DND-41 (cell line): ENCODE measurements at regions not wholly inside any gene's neighbourhood (a gene's known extent, or its start where the extent isn't known, plus 50 kb on each side); places are given as distances from the start of the nearest gene placed in this dataset.

Experiments
- ATAC-seq: fragments of 200-7000 bp; cut with Tn5 transposase; 3 replicates; pipeline ENCODE4 v1.9.1; 2021; ENCODE audit warnings: low read depth; ENCODE audit not compliant: insufficient read depth
- DNase-seq: peaks from one replicate; pipeline ENCODE4 v3.0.0-alpha.2; 2020
- H2AFZ ChIP-seq: 2 replicates; pipeline ENCODE4 v1.6.0; 2012; ENCODE audit warnings: low read depth, low read length
- H3K27ac ChIP-seq: 2 replicates; pipeline ENCODE4 v1.5.1; 2012; ENCODE audit warnings: low read length, inconsistent platforms
- H3K27me3 ChIP-seq: fragments of 200-600 bp; sonication (generic); 2 replicates; pipeline ENCODE4 v1.6.0; 2012; ENCODE audit warnings: low read length, mild to moderate bottlenecking, inconsistent platforms; ENCODE audit not compliant: insufficient read depth, poor library complexity
- H3K36me3 ChIP-seq: 2 replicates; pipeline ENCODE4 v1.5.1; 2012; ENCODE audit warnings: low read length, inconsistent platforms; ENCODE audit not compliant: insufficient read depth
- H3K4me1 ChIP-seq: 2 replicates; pipeline ENCODE4 v1.5.1; 2012; ENCODE audit warnings: mild to moderate bottlenecking, low read length; ENCODE audit not compliant: insufficient read depth
- H3K4me2 ChIP-seq: 2 replicates; pipeline ENCODE4 v1.6.0; 2012; ENCODE audit warnings: mild to moderate bottlenecking, moderate library complexity, low read length, inconsistent platforms; ENCODE audit not compliant: insufficient read depth
- H3K4me3 ChIP-seq, 2 experiments: fragments of 200-600 bp in 1 of 2; shearing (Covaris generic) in 1 of 2; 2 replicates each; pipeline ENCODE4 v1.5.1; 2012 to 2016; ENCODE audit warnings: inconsistent platforms in 2 of 2, low read length in 2 of 2, mild to moderate bottlenecking in 2 of 2, low read depth in 1 of 2, moderate library complexity in 1 of 2
- H3K79me2 ChIP-seq: 2 replicates; pipeline ENCODE4 v1.6.0; 2012; ENCODE audit warnings: low read length, inconsistent platforms; ENCODE audit not compliant: insufficient read depth
- H3K9ac ChIP-seq: 2 replicates; pipeline ENCODE4 v1.6.0; 2012; ENCODE audit warnings: low read depth, mild to moderate bottlenecking, inconsistent platforms, low read length, moderate library complexity
- H3K9me3 ChIP-seq: 2 replicates; pipeline ENCODE4 v1.5.1; 2012; ENCODE audit warnings: low read length, moderate library complexity, mild to moderate bottlenecking, inconsistent platforms; ENCODE audit not compliant: insufficient read depth, severe bottlenecking
- H4K20me1 ChIP-seq: 2 replicates; pipeline ENCODE4 v1.6.0; 2012; ENCODE audit warnings: low read length; ENCODE audit not compliant: insufficient read depth
- CTCF ChIP-seq: IDR thresholded peaks from 2 replicates; pipeline ENCODE4 v1.5.1; 2012; ENCODE audit warnings: borderline replicate concordance, low read length, moderate library complexity, mild to moderate bottlenecking; ENCODE audit not compliant: poor library complexity, severe bottlenecking; ENCODE audit errors: extremely low read depth
- EZH2 ChIP-seq: IDR thresholded peaks from 3 replicates; pipeline ENCODE4 v1.6.1; 2012; ENCODE audit warnings: borderline replicate concordance, low read depth, mild to moderate bottlenecking, moderate library complexity, low read length, inconsistent platforms; ENCODE audit not compliant: severe bottlenecking

- Histone ChIP-seq H3K27ac (no peak overlapping the region), H3K9ac (no peak overlapping the region), H3K27me3 (no peaks in the 10 kb centered on the region), H3K4me3 (no peak overlapping the region), H3K36me3 (no peaks in the 10 kb centered on the region), H3K4me2 (no peak overlapping the region), H4K20me1 (no peaks in the 10 kb centered on the region), H3K9me3 (no peaks in the 10 kb centered on the region), H3K4me1 (no peaks in the 10 kb centered on the region), H2AFZ (no peak overlapping the region), H3K79me2 (no peaks in the 10 kb centered on the region)
- ATAC-seq (no peak), DNase-seq (no peak)
- no peak for TF ChIP-seq EZH2
- TF ChIP-seq CTCF: no peak
Observed at GRCh38 chrX:118228456-118228855, 111.8 kb upstream of the KLHL13 start.

- Histone ChIP-seq H3K4me2 (no peak overlapping the region), H3K27me3 (no peaks in the 10 kb centered on the region), H3K36me3 (no peaks in the 10 kb centered on the region), H3K27ac (no peak overlapping the region), H3K79me2 (no peaks in the 10 kb centered on the region), H3K9ac (no peak overlapping the region), H4K20me1 (no peaks in the 10 kb centered on the region), H3K4me1 (no peaks in the 10 kb centered on the region), H3K9me3 (no peaks in the 10 kb centered on the region), H3K4me3 (no peak overlapping the region), H2AFZ (no peak overlapping the region)
- no peak for ATAC-seq
- no peak for TF ChIP-seq CTCF
- TF ChIP-seq EZH2: no peak
- DNase-seq: no peak
Observed at GRCh38 chrX:118231464-118231863, 114.4 kb upstream of the WDR44 start.

GRCh38 chrX:118239178-118239870 is 106.6 kb upstream of the WDR44 start:
- H3K27ac ChIP-seq: no peak overlapping the region
- no peaks in the 10 kb centered on the region for H3K9me3 ChIP-seq
- no peak for DNase-seq
- no peaks in the 10 kb centered on the region for H3K4me1 ChIP-seq
- no peak for ATAC-seq
- no peak overlapping the region for H3K9ac ChIP-seq
- H3K4me2 ChIP-seq: no peak overlapping the region
- H3K27me3 ChIP-seq: no peaks in the 10 kb centered on the region
- H4K20me1 ChIP-seq: no peaks in the 10 kb centered on the region
- H3K4me3 ChIP-seq: no peak overlapping the region
- TF ChIP-seq EZH2 (no peak), CTCF (no peak)
- no peaks in the 10 kb centered on the region for H3K36me3 ChIP-seq
- H3K79me2 ChIP-seq: no peaks in the 10 kb centered on the region
- H2AFZ ChIP-seq: no peak overlapping the region
